ENCODE measurements at regions not wholly inside any gene's neighbourhood (a gene's known extent, or its start where the extent isn't known, plus 50 kb on each side); places are given as distances from the start of the nearest gene placed in this dataset.
"Not testable (repeated sequence)": the region's sequence is repeated elsewhere in the genome, so short reads cannot be mapped to it uniquely, and the experiment has no call there.

- no peak for DNase-seq
Measured at GRCh38 chr3:145094355-145094941, 1066.5 kb downstream of the PLOD2 start.

GRCh38 chr3:145111141-145111540 is 1049.8 kb downstream of the PLOD2 start:
- not testable (repeated sequence) for DNase-seq

- no peak for DNase-seq
Measured at GRCh38 chr3:145116769-145117168, 1044.2 kb downstream of the PLOD2 start.

- DNase-seq: no peak
Measured at GRCh38 chr3:145118303-145118702, 1042.7 kb downstream of the PLOD2 start.

- DNase-seq: no peak
Measured at GRCh38 chr3:145124900-145125678, 1035.9 kb downstream of the PLOD2 start.

GRCh38 chr3:145133281-145133680 is 1027.7 kb downstream of the PLOD2 start:
- DNase-seq: no peak

- no peak for DNase-seq
Measured at GRCh38 chr3:145134738-145135137, 1026.2 kb downstream of the PLOD2 start.

GRCh38 chr3:145144361-145144760 is 1016.6 kb downstream of the PLOD2 start:
- DNase-seq: no peak

GRCh38 chr3:145145461-145145860 is 1015.5 kb downstream of the PLOD2 start:
- no peak for DNase-seq

GRCh38 chr3:145159640-145160039 is 1001.3 kb downstream of the PLOD2 start:
- no peak for DNase-seq

- no peak for DNase-seq
Measured at GRCh38 chr3:145170121-145170520, 990.9 kb downstream of the PLOD2 start.

GRCh38 chr3:145175626-145176025 is 985.4 kb downstream of the PLOD2 start:
- no peak for DNase-seq

- DNase-seq: no peak
Measured at GRCh38 chr3:145176907-145177306, 984.1 kb downstream of the PLOD2 start.

- DNase-seq: no peak
Measured at GRCh38 chr3:145177828-145178227, 983.2 kb downstream of the PLOD2 start.

GRCh38 chr3:145182196-145182911 is 978.6 kb downstream of the PLOD2 start:
- DNase-seq: no peak

GRCh38 chr3:145183261-145183660 is 977.7 kb downstream of the PLOD2 start:
- no peak for DNase-seq

- DNase-seq: no peak
Measured at GRCh38 chr3:145188079-145188770, 972.8 kb downstream of the PLOD2 start.

- DNase-seq: no peak
Measured at GRCh38 chr3:145190138-145190537, 970.8 kb downstream of the PLOD2 start.

- DNase-seq: no peak
Measured at GRCh38 chr3:145190761-145191160, 970.2 kb downstream of the PLOD2 start.

- DNase-seq: no peak
Measured at GRCh38 chr3:145191543-145191942, 969.4 kb downstream of the PLOD2 start.

GRCh38 chr3:145197051-145197820 is 963.7 kb downstream of the PLOD2 start:
- no peak for DNase-seq

GRCh38 chr3:145197821-145198220 is 963.2 kb downstream of the PLOD2 start:
- DNase-seq: no peak

- no peak for DNase-seq
Measured at GRCh38 chr3:145209561-145209960, 951.4 kb downstream of the PLOD2 start.
